ENCODE measurements at regions not wholly inside any gene's neighbourhood (a gene's known extent, or its start where the extent isn't known, plus 50 kb on each side); places are given as distances from the start of the nearest gene placed in this dataset.

GRCh38 chr5:54876976-54877375, 108.4 kb downstream of the ESM1 start:
- Histone ChIP-seq H4K20me1 (ENCODE audit: insufficient read depth, low read length) (no peaks in the 10 kb centered on the region), H3K36me3 (ENCODE audit: insufficient read depth, low read length) (no peaks in the 10 kb centered on the region), H2AFZ (ENCODE audit: low read length) (no peak overlapping the region), H3K4me1 (ENCODE audit: insufficient read depth, low read length, poor library complexity, severe bottlenecking) (no peaks in the 10 kb centered on the region), H3K4me3 (ENCODE audit: low read depth, low read length, poor library complexity, severe bottlenecking) (no peak overlapping the region), H3K4me2 (ENCODE audit: low read length) (no peak overlapping the region), H3K79me2 (ENCODE audit: insufficient read depth, low read depth, low read length) (no peaks in the 10 kb centered on the region), H3K9me3 (ENCODE audit: low read length) (no peaks in the 10 kb centered on the region), H3K27ac (ENCODE audit: low read depth, low read length, poor library complexity, severe bottlenecking) (no peak overlapping the region), H3K9me2 (ENCODE audit: insufficient read depth, low read length) (no peaks in the 10 kb centered on the region)
- no TSS peak for BruUV-seq (replicated peaks)
- POLR2A ChIA-PET, result interaction anchor here (0.6 to 0.7 kb wide), 2 partner anchors 1261 to 1455 kb away, joined by 3 read pairs; no protein-coding TSS in a partner anchor
- no peak for DNase-seq (ENCODE audit: low spot score)
- intact Hi-C loops (cut with micrococcal nuclease; ENCODE audit: unreplicated experiment), result no loop called here
- TF ChIP-seq EZH2phosphoT487 (IDR thresholded peaks at IDR 0.05; ENCODE audit: borderline replicate concordance, low read depth, low read length), result no peak
- TF ChIP-seq CTCF (conservative IDR thresholded peaks at IDR 0.05; ENCODE audit: low read length), result no peak
- CTCF ChIA-PET (ENCODE audit: unreplicated experiment), result no interaction called here

- intact Hi-C loops (cut with micrococcal nuclease; ENCODE audit: unreplicated experiment), result no loop called here
- H3K27ac ChIP-seq (ENCODE audit: low read depth, low read length, poor library complexity, severe bottlenecking), result no peak overlapping the region
- H3K9me2 ChIP-seq (ENCODE audit: insufficient read depth, low read length), result no peaks in the 10 kb centered on the region
- H3K4me3 ChIP-seq (ENCODE audit: low read depth, low read length, poor library complexity, severe bottlenecking), result no peak overlapping the region
- H3K36me3 ChIP-seq (ENCODE audit: insufficient read depth, low read length), result no peaks in the 10 kb centered on the region
- POLR2A ChIA-PET, result interaction anchor here (0.6 kb wide), 1 partner anchor 115 kb away, joined by 4 read pairs; no protein-coding TSS in a partner anchor
- H2AFZ ChIP-seq (ENCODE audit: low read length), result no peak overlapping the region
- H3K79me2 ChIP-seq (ENCODE audit: insufficient read depth, low read depth, low read length), result no peaks in the 10 kb centered on the region
- no peak for DNase-seq (ENCODE audit: low spot score)
- CTCF ChIA-PET (ENCODE audit: unreplicated experiment), result no interaction called here
- TF ChIP-seq EZH2phosphoT487 (IDR thresholded peaks at IDR 0.05; ENCODE audit: borderline replicate concordance, low read depth, low read length), result no peak
- TF ChIP-seq CTCF (conservative IDR thresholded peaks at IDR 0.05; ENCODE audit: low read length), result no peak
- no peaks in the 10 kb centered on the region for H3K9me3 ChIP-seq (ENCODE audit: low read length)
- H4K20me1 ChIP-seq (ENCODE audit: insufficient read depth, low read length), result no peaks in the 10 kb centered on the region
- no peak overlapping the region for H3K4me2 ChIP-seq (ENCODE audit: low read length)
- BruUV-seq (replicated peaks), result no TSS peak
- H3K4me1 ChIP-seq (ENCODE audit: insufficient read depth, low read length, poor library complexity, severe bottlenecking), result no peaks in the 10 kb centered on the region
Measured at GRCh38 chr5:54876556-54876955, 108.8 kb downstream of the ESM1 start.

- no peaks in the 10 kb centered on the region for H4K20me1 ChIP-seq (ENCODE audit: insufficient read depth, low read length)
- H3K9me2 ChIP-seq (ENCODE audit: insufficient read depth, low read length), result no peaks in the 10 kb centered on the region
- H2AFZ ChIP-seq (ENCODE audit: low read length), result no peak overlapping the region
- H3K9me3 ChIP-seq (ENCODE audit: low read length), result no peaks in the 10 kb centered on the region
- no peaks in the 10 kb centered on the region for H3K36me3 ChIP-seq (ENCODE audit: insufficient read depth, low read length)
- H3K27ac ChIP-seq (ENCODE audit: low read depth, low read length, poor library complexity, severe bottlenecking), result no peak overlapping the region
- no peaks in the 10 kb centered on the region for H3K79me2 ChIP-seq (ENCODE audit: insufficient read depth, low read depth, low read length)
- no peak overlapping the region for H3K4me3 ChIP-seq (ENCODE audit: low read depth, low read length, poor library complexity, severe bottlenecking)
- TF ChIP-seq EZH2phosphoT487 (IDR thresholded peaks at IDR 0.05; ENCODE audit: borderline replicate concordance, low read depth, low read length), result no peak
- no peak for TF ChIP-seq CTCF (conservative IDR thresholded peaks at IDR 0.05; ENCODE audit: low read length)
- DNase-seq (ENCODE audit: low spot score), result no peak
- H3K4me1 ChIP-seq (ENCODE audit: insufficient read depth, low read length, poor library complexity, severe bottlenecking), result no peaks in the 10 kb centered on the region
- H3K4me2 ChIP-seq (ENCODE audit: low read length), result no peak overlapping the region
- ChIA-PET POLR2A (no interaction called here), CTCF (ENCODE audit: unreplicated experiment) (no interaction called here)
- BruUV-seq (replicated peaks), result no TSS peak
- intact Hi-C loops (cut with micrococcal nuclease; ENCODE audit: unreplicated experiment), result no loop called here
Measured at GRCh38 chr5:54874337-54875021, 110.9 kb downstream of the ESM1 start.
